ENCODE measurements at regions not wholly inside any gene's neighbourhood (a gene's known extent, or its start where the extent isn't known, plus 50 kb on each side); places are given as distances from the start of the nearest gene placed in this dataset.

GRCh38 chr21:28731700-28732321, 260.9 kb downstream of the LTN1 start:
- H3K4me1 ChIP-seq (ENCODE audit: insufficient read depth, low read length) = no peaks in the 10 kb centered on the region
- TF ChIP-seq CTCF (IDR thresholded peaks at IDR 0.05; ENCODE audit: insufficient read depth, low read depth, low read length) (no peak), EZH2 (IDR thresholded peaks at IDR 0.05; ENCODE audit: insufficient read depth, low read length) (no peak)
- H3K9me3 ChIP-seq (ENCODE audit: insufficient read depth, low read depth, low read length) = no peaks in the 10 kb centered on the region
- no peak overlapping the region for H2AFZ ChIP-seq (ENCODE audit: low read depth, low read length)
- no peak overlapping the region for H3K9ac ChIP-seq (ENCODE audit: low read length)
- no peaks in the 10 kb centered on the region for H3K27me3 ChIP-seq (ENCODE audit: insufficient read depth, low read length)
- Mint-ChIP-seq H3K4me1 (ENCODE audit: low read depth, unreplicated experiment) (no peaks in the 10 kb centered on the region), H3K36me3 (ENCODE audit: low read depth, unreplicated experiment) (no peaks in the 10 kb centered on the region), H3K27me3 (ENCODE audit: low read depth, unreplicated experiment) (no peaks in the 10 kb centered on the region), H3K27ac (ENCODE audit: unreplicated experiment) (no peak overlapping the region), H3K4me3 (ENCODE audit: unreplicated experiment) (no peak overlapping the region), H3K9me3 (ENCODE audit: unreplicated experiment) (peaks cover 2% of the 10 kb centered on the region)
- FAIRE-seq = no peak
- H3K36me3 ChIP-seq (ENCODE audit: insufficient read depth, low read length) = no peaks in the 10 kb centered on the region
- no peak overlapping the region for H3K4me3 ChIP-seq (ENCODE audit: insufficient read depth, low read depth, low read length)
- no peaks in the 10 kb centered on the region for H4K20me1 ChIP-seq (ENCODE audit: insufficient read depth, low read length)
- no peak for DNase-seq (ENCODE audit: low read depth)
- H3K27ac ChIP-seq (ENCODE audit: low read depth, low read length) = no peak overlapping the region
- no peaks in the 10 kb centered on the region for H3K79me2 ChIP-seq (ENCODE audit: insufficient read depth, low read length)
- no peak overlapping the region for H3K4me2 ChIP-seq (ENCODE audit: low read length)

- Mint-ChIP-seq H3K4me3 (ENCODE audit: unreplicated experiment) (no peak overlapping the region), H3K27me3 (ENCODE audit: low read depth, unreplicated experiment) (no peaks in the 10 kb centered on the region), H3K27ac (ENCODE audit: unreplicated experiment) (no peak overlapping the region), H3K36me3 (ENCODE audit: low read depth, unreplicated experiment) (no peaks in the 10 kb centered on the region), H3K9me3 (ENCODE audit: unreplicated experiment) (no peaks in the 10 kb centered on the region), H3K4me1 (ENCODE audit: low read depth, unreplicated experiment) (peaks cover 8% of the 10 kb centered on the region)
- H2AFZ ChIP-seq (ENCODE audit: low read depth, low read length) = no peak overlapping the region
- DNase-seq (ENCODE audit: low read depth) (no peak), FAIRE-seq (no peak)
- H3K4me1 ChIP-seq (ENCODE audit: insufficient read depth, low read length) = no peaks in the 10 kb centered on the region
- no peaks in the 10 kb centered on the region for H3K27me3 ChIP-seq (ENCODE audit: insufficient read depth, low read length)
- TF ChIP-seq CTCF (IDR thresholded peaks at IDR 0.05; ENCODE audit: insufficient read depth, low read depth, low read length) = no peak
- TF ChIP-seq EZH2 (IDR thresholded peaks at IDR 0.05; ENCODE audit: insufficient read depth, low read length) = no peak
- no peak overlapping the region for H3K4me3 ChIP-seq (ENCODE audit: insufficient read depth, low read depth, low read length)
- no peaks in the 10 kb centered on the region for H4K20me1 ChIP-seq (ENCODE audit: insufficient read depth, low read length)
- no peaks in the 10 kb centered on the region for H3K9me3 ChIP-seq (ENCODE audit: insufficient read depth, low read depth, low read length)
- H3K79me2 ChIP-seq (ENCODE audit: insufficient read depth, low read length) = no peaks in the 10 kb centered on the region
- no peak overlapping the region for H3K4me2 ChIP-seq (ENCODE audit: low read length)
- H3K27ac ChIP-seq (ENCODE audit: low read depth, low read length) = no peak overlapping the region
- H3K9ac ChIP-seq (ENCODE audit: low read length) = no peak overlapping the region
- H3K36me3 ChIP-seq (ENCODE audit: insufficient read depth, low read length) = no peaks in the 10 kb centered on the region
These were observed 262.8 kb downstream of the LTN1 start for GRCh38 chr21:28729887-28730286.

DNA sequence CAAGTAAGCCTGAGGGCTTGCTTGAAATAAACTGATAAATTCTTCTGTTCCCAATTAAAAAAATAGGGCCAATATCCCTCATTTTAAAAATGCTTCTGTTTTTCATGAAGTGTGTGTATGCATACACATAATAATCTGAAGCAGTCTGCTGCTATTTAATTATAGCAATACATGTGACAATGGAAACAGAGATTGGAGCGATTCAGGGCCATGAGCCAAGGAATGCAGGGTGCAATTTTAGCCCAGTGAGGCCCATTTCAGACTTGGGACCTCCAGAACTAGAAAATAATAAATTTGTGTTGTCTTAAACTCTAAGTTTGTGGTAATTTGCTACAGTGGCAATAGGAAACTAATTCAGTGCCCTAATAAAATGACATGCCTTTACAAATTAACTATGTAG, 264.9 kb downstream of the LTN1 start:
- peaks cover 8% of the 10 kb centered on the region for H3K4me1 Mint-ChIP-seq (ENCODE audit: low read depth, unreplicated experiment)
- DNase-seq (ENCODE audit: low read depth) (no peak), FAIRE-seq (no peak)
- Histone ChIP-seq H3K4me1 (ENCODE audit: insufficient read depth, low read length) (no peaks in the 10 kb centered on the region), H3K9me3 (ENCODE audit: insufficient read depth, low read depth, low read length) (no peaks in the 10 kb centered on the region), H4K20me1 (ENCODE audit: insufficient read depth, low read length) (no peaks in the 10 kb centered on the region), H3K79me2 (ENCODE audit: insufficient read depth, low read length) (no peaks in the 10 kb centered on the region), H2AFZ (ENCODE audit: low read depth, low read length) (no peak overlapping the region), H3K4me3 (ENCODE audit: insufficient read depth, low read depth, low read length) (no peak overlapping the region), H3K9ac (ENCODE audit: low read length) (no peak overlapping the region), H3K27me3 (ENCODE audit: insufficient read depth, low read length) (no peaks in the 10 kb centered on the region), H3K4me2 (ENCODE audit: low read length) (no peak overlapping the region), H3K27ac (ENCODE audit: low read depth, low read length) (no peak overlapping the region), H3K36me3 (ENCODE audit: insufficient read depth, low read length) (no peaks in the 10 kb centered on the region)
- no peak overlapping the region for H3K4me3 Mint-ChIP-seq (ENCODE audit: unreplicated experiment)
- H3K9me3 Mint-ChIP-seq (ENCODE audit: unreplicated experiment) = no peaks in the 10 kb centered on the region
- H3K27me3 Mint-ChIP-seq (ENCODE audit: low read depth, unreplicated experiment) = no peaks in the 10 kb centered on the region
- H3K27ac Mint-ChIP-seq (ENCODE audit: unreplicated experiment) = no peak overlapping the region
- TF ChIP-seq EZH2 (IDR thresholded peaks at IDR 0.05; ENCODE audit: insufficient read depth, low read length) = no peak
- TF ChIP-seq CTCF (IDR thresholded peaks at IDR 0.05; ENCODE audit: insufficient read depth, low read depth, low read length) = no peak
- H3K36me3 Mint-ChIP-seq (ENCODE audit: low read depth, unreplicated experiment) = no peaks in the 10 kb centered on the region
